HPDE6-E6E7 (cell line): ENCODE measurements at regions not wholly inside any gene's neighbourhood (a gene's known extent, or its start where the extent isn't known, plus 50 kb on each side); places are given as distances from the start of the nearest gene placed in this dataset.

Source experiments
- DNase-seq: peaks from one replicate; pipeline ENCODE4 v3.0.0; 2011; ENCODE audit warnings: missing footprints; ENCODE audit errors: extremely low spot score

- DNase-seq, result no peak
These were observed 197.1 kb upstream of the IGF1R start for GRCh38 chr15:98451236-98451635.

DNA sequence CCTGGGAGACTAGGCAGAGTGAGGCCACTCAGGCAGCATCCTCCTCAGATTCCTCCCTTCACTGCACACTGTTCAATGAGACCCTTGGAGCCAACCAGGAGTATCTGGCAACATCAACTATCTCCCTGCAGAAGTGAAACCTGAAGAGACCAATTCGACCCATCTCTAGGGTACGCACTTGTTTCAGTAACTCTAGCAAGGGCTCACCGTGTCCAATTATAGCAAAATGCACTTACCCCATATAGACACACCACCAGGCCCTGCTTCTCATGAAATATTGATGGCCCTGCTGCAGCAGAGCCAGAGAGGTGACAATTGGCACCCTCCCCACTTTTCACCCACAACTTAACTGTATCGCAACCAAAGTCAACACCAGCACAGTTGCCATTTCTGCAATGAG lies 196.1 kb upstream of the IGF1R start:
- DNase-seq, result no peak

DNA sequence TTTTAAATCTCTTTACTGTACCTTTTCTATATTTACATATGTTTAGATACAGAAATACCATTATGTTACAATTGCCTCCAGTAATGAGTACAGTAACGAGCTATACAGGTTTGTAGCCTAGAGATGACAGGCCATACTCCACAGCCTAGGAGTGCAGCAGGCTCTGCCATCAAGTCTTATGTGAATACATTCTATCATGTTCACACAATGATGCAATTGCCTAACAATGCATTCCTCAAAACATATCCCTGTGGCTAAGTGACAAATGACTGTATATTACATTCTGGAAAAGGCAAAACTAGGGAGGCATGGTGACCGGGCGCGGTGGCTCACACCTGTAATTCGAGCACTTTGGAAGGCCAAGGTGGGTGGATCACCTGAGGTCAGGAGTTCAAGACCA lies 192.4 kb upstream of the IGF1R start:
- no peak for DNase-seq

DNA sequence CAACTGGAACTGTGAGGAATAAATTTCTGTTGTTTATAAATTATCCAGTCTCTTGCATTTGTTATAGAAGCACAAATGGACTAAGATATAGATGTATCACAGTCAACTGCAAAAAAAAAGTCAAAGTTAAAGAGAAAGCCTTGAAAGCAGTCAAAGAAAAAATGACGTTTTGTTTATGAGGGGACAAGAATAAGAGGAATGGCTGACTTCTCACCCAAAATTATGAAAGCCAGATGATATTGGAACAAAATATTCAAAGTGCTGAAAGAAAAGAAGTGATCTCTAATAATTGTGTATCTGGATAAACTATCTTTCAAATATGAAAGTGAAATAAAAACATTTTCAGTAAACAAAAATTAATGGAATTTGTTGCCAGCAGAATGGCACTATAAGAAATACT lies 171.8 kb upstream of the IGF1R start:
- DNase-seq, result no peak

DNA sequence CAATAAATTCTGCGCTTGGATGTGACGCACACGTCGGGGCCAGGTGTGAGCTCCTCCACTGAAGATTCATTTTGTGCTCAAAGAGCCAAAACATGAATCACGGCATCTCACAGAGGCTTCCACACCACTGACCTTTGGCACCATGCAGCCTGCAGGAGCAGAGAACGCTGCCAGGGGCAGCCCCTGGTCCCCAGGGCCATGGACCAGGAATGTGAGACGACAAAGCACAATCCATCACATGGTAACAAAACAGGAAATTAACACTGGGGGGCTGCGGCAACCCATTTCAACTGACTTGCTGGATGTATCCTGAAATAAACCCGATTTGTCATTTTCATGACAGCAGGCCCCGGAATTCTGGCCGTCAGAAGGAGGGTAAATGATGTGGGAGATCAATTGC lies 167.5 kb upstream of the IGF1R start:
- no peak for DNase-seq

DNA sequence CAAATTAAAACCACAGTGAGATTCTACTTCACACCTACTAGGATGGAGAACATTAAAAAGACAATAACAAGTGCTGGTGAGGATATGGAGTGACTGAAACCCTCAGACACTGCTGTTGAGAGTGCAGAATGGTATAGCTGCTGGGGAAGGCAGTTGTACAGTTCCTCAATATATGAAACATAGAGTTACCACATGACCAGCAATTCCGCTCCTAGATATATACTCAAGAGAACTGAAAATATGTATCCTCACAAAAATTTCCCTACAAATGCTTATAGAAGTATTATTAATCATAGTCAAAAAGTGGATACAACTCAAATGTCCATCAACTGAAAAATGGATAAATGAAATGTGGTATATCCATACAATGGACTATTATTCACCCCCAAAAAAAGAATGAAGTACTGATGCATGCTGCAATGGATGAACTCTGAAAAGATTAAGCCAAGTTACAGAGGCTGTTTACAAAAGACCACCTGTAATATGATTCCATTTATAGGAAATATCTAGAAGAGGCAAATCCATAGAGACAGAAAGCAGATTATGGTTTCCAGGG lies 164.7 kb upstream of the IGF1R start:
- no peak for DNase-seq

DNA sequence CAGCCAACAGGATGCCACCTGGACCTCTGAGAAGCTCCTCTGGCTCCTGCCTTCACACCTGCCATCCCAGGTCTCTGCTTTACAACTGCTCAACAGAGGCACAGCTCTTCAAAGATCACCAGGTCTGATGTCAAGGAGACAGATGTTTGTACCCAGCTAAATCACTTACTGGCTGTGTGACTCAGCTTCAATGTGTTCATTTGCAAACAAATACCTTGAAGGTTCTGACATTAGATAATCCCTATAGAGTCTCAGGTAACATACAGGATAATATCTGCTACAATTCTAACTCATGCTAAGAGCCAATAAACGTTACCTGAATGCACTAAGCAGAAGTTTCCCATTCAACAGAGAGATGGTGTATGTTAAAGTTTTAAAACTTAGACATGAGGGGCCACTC lies 163.4 kb upstream of the IGF1R start:
- no peak for DNase-seq

GRCh38 chr15:98485451-98485850 lies 162.9 kb upstream of the IGF1R start:
- no peak for DNase-seq

GRCh38 chr15:98493966-98494511 lies 154.3 kb upstream of the IGF1R start:
- DNase-seq, result no peak

DNA sequence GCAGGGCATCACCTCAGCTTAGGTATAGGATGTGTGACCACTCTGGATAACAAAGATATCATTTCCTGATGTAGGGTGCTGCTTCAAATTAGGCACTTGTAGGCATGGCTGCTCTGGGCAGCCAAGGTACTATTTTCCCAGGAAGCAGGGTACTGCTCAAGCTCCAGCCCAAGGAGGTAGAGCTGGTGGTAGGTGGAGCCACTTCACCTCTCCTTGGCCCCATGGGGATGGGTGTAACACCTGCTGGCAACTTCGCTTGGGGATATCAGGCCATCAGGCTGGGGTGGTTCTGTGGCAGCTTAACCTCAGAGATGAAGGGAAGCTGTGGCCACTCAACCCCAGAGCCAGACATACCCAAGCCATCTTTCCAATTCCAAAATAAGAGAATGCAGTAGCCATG lies 147.1 kb upstream of the IGF1R start:
- no peak for DNase-seq

DNA sequence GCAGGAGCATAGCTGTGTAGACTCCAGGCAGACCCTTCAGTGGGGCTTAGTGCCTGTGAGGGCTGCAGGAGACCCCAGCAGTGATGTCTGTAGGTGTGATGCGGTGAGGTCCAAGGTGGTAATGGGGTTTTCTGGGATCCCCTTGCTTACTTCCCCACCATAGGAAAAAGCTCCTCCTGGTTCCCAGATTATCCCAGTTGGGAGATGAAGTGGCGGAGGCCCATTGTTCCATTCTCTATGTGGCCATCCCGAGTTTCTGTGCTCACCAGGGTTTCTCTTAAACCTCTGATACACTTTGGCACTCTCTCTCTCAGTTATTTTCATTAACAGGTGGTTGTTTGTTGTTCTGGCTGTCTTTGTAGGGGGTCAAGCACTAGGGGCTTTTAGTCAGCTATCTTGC lies 146.7 kb upstream of the IGF1R start:
- DNase-seq, result no peak

- no peak for DNase-seq
These were observed 144.4 kb upstream of the IGF1R start for GRCh38 chr15:98503970-98504369.

DNA sequence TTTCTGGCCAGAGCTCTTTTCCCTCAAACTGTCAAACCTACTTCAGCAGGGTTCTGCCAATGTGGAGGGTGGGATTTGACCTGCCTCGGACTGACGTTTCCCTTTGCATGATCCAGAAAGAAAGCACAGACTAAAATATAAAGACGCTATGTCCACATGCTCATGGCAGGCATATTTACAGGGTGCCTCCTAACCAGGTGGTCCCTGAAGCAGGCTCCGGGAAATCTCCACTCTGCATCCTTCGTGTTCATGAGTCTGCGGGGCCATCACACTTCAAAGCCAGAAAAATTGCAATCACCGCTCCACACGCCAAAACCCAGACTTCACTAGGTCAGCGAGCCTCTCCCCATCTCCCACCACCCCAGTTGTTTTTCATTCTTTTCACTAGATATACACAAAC lies 143.3 kb upstream of the IGF1R start:
- DNase-seq, result no peak

GRCh38 chr15:98505611-98506031 lies 142.7 kb upstream of the IGF1R start:
- no peak for DNase-seq

DNA sequence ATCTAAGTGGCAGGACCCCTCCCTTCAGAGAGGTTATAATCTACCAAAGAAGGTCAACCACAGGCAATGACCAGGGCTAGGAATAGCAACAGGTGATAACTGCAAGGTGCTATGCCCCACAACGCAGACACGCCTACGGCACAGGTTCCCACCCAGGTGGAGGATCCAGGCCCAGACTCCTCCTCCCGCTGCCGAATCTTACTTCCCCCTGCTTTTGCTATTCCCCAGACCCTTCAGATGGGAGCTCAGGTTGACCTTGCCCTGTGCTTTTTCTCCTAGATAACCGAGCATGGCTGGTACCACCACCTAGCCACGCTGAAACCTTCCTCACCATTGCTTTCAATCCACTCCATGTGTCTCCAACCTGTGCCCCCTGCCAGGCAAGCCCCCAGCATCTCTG lies 142.2 kb upstream of the IGF1R start:
- DNase-seq, result no peak

GRCh38 chr15:98506711-98507110 lies 141.6 kb upstream of the IGF1R start:
- DNase-seq, result no peak

DNA sequence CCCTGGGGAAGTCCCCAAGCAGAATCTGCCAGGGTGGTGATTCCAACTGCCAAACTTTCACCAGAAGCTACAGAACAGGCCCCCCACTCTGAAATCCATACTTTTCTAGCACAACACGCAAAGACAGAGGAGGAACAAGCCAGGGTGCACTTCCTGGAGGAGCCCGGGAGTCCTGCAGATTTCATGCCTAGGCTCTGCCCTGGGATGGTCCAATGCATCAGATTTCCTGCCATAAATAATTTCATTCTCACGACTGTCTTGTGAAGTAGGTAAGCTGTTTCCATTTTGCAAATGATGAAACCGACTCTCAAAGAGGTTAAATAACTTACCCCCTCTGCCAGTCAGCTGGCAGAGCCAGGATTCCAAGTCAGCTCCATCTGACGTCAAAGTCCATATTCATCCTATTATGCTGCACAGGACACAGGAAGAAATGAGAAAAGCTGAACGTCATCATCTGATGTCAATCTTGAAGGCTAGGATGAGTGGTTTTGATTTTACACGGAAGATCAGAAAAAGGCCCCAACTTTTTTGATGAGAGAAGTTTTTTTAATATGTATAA lies 134.8 kb upstream of the IGF1R start:
- no peak for DNase-seq

DNA sequence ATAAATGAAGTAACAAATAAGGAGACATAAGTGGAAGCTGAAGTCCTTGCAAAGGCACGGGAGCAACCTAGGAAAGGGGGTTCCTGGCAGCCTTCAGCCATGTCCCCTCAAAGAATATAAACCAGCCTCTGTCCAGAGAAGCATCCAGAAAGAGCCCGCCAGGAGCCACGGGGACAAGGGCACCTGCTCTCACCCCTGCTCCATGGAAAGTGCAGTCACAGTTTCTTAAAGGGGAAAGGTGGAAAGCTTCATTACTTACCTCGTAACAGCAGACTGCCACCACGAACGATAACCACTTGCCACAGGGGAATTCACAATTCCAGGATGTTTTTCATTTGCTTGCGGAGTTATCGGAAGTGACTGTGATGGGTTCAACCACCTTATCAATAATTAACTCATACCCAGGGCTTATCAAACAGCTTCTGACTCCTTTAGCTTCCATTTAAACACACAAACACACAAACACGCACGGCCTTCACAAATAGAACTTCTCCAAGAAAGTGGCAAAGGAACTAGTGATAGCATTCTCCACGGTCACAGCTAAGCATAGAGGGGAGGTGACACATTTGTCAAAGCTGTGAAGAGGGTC lies 134.2 kb upstream of the IGF1R start:
- DNase-seq, result no peak

DNA sequence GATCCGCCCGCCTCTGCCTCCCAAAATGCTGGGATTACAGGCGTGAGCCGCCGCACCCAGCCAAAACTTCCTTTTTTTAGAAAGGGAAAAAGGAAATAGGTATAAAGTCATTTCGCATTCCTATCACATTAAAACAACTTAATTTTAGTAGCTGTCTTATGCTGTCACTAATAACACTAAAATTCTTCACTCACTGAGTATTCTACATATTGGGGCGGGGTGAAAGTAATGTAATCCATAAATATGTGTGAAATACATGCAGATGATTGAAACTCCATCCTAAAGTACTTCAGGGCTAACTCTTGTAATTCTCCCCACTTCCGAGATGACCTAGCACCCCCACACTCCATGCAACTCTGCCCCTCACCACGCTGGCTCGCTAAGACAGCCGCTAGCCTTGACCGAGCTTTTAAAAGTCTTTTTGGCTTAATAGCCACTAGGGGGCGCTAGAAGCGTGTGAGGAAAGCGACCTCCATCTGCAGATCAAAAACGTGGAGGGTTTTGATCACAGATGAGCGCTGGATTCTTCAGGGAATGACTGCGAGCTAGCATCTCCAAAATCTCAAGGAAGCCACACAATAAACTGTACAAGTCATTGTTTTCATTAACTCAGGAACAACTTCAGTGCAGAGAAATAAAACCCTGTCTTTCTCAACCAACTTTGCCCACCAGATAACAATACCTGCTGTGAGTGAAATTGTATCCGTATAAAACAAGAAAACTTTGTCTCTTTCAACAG lies 129.3 kb upstream of the IGF1R start:
- peak; percentile 58 for DNase-seq

DNA sequence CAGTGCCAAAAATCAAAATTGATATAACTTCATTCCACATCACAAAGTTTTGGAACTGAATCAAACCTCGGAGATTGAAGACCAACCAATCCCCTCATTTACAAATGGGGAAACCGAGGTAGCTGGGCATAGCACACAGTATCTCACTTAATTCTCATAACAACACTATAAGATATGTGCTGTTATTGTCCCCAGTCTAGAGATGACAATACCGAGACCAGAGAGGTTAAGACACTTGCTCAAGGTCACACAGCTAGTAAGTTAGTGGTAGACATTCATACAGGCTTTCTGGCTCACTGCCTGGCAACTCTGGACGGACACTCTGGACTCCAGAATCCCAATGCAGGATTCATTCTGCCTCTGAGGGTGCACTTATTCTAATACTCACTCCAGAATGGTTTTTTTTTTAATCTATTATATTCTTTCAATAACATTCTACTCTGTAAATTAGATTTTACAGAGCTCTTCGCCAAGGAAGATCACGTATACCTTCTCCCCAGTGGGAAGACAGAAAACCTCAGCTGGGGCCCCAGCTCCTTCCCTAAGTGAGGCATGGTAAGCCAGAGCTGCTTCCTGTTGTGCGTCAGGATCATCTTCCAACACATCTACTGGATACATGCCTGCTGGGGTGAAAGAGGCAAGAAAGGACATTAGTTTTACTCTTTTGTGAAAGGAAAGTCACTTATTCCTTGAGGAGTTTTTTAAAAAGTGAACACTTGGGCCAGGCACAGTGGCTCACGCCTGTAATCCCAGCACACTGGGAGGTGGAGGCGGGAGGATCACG lies 128.4 kb upstream of the IGF1R start:
- no peak for DNase-seq

GRCh38 chr15:98522127-98522526 lies 126.2 kb upstream of the IGF1R start:
- no peak for DNase-seq
